Left lobe of liver (tissue), 2 donors: ENCODE measurements at regions not wholly inside any gene's neighbourhood (a gene's known extent, or its start where the extent isn't known, plus 50 kb on each side); places are given as distances from the start of the nearest gene placed in this dataset.

Experiments
- ATAC-seq: fragments of 200-7000 bp; cut with Tn5 transposase; one replicate; pipeline ENCODE4 v1.9.1; 2020; ENCODE audit warnings: mild to moderate bottlenecking, moderate library complexity
- DNase-seq: peaks from one replicate; pipeline ENCODE4 v3.0.0-alpha.2; 2020; ENCODE audit warnings: low spot score
- donor health status: DM: no; HTN: no; CAD: no; lungs with moderate emphysema.
- donor health status: DM: no; HTN: yes; CAD: no.

DNA sequence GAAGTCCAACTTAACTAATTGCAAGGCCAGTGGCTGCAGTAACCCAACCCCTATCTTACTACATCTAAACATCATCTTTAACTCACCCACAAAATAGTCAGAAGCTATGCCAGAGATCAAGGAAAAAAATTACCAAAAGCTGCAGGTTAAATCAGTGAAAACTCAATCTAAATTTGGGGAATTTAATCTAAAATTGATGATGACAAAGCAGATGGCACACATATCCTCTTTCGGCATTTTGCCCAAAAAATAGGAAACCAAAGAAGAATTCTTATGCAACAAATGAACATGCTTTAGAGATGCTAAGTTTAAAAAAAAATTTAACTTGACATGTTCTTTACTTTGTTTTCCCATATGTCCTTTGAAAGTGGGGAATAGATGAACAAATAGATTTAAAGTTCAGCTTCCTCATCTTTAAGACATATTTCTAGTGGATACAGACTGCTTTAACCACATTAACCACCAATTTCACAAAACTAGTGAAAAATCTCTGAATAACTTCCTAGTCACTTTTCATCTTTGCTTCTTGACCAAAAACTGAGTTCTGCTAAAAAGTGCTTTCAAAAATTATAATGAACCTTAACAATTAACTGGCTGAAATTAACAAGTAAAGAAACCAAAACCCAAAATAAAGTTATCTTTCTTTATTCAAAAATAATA lies 74.3 kb upstream of the CCDC150 start:
- DNase-seq (no peak), ATAC-seq (no peak)

DNA sequence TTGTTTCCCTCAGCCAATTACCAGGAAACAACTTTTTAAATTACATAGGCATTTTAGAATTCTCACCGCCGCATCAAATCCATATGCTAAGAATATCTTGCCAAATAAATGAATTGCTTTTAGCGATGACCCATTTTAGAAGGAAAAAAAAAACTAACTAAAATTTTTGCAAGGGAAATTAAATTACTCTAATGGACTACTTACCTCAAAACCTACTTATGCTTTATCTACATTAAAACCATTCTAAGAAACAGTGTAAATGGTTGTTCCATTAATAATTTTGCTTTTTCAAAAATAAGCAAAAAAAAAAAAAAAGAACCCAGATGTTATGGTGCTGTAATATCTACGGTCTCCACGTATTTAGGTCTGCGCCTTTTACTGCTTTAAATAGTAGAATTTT lies 73.5 kb upstream of the CCDC150 start:
- no peak for DNase-seq
- ATAC-seq: no peak

GRCh38 chr2:196566961-196567666 lies 72.4 kb upstream of the CCDC150 start:
- ATAC-seq (no peak), DNase-seq (no peak)

- ATAC-seq: no peak
- no peak for DNase-seq
Observed at GRCh38 chr2:196568506-196568905, 71.0 kb upstream of the CCDC150 start.

DNA sequence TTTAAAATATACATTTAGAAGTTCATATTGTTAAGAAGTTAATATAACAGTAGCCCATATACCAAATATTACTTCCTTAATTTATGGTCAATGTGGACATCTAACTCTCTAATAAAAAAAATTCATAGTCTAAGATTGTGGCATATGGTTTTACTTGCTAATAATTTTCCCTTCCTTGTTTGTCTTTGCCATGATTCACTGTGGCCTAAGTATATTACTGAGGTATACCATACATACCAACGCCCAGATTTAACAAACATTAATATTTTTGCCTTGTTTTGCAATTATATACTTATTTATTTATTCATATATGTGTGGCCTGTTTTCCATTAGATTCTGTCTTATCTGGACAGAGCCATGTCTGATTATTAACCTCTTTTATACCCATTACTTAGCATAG lies 54.6 kb upstream of the CCDC150 start:
- DNase-seq: no peak
- ATAC-seq: no peak

DNA sequence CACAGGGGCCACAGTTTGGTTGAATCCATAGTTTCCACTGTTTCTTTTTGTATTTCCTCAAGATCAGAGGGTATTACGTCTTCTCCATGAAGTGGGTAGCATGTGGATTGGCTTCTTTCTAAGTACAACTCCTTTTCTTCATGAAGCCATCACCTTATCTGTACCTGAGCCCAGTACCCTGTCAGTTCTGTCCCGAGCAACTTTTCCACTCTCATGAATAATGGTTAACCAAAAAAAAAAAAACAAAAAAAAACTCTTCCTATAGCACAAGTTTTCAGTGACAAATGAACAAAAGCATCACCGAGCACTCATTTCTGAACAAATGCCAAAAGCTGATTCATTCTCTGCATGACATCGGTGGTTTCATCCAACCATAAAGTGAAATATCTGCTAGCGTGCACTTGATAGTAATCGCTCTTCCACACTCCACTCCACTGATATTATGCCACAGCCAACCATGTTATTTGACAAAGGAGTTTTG lies 53.0 kb upstream of the CCDC150 start:
- ATAC-seq (no peak), DNase-seq (no peak)

GRCh38 chr2:196587056-196587455 lies 52.5 kb upstream of the CCDC150 start:
- ATAC-seq (no peak), DNase-seq (no peak)

- DNase-seq: no peak
Observed at GRCh38 chr2:196587739-196588138, 51.8 kb upstream of the CCDC150 start.

GRCh38 chr2:196589419-196589818 lies 50.1 kb upstream of the CCDC150 start:
- no peak for ATAC-seq
- no peak for DNase-seq

More at GRCh38 chr2:196587739-196588138, 51.8 kb upstream of the CCDC150 start:
- ATAC-seq: no peak
